HL-60 (cell line): ENCODE measurements at regions not wholly inside any gene's neighbourhood (a gene's known extent, or its start where the extent isn't known, plus 50 kb on each side); places are given as distances from the start of the nearest gene placed in this dataset.

ENCODE experiments used
- DNase-seq, 2 experiments: peaks; one replicate each; pipeline ENCODE4 v3.0.0-alpha.2; 2010 to 2020; ENCODE audit warnings: low read depth in 1 of 2, low spot score in 1 of 2
- H3K27ac ChIP-seq: fragments of 250-450 bp; sonication (Bioruptor Pico); replicated peaks from 2 replicates; pipeline ENCODE4 v1.5.1; 2020; ENCODE audit warnings: mild to moderate bottlenecking, moderate library complexity
- H3K27me3 ChIP-seq: fragments of 250-450 bp; sonication (Bioruptor Pico); 2 replicates; pipeline ENCODE4 v1.5.1; 2021; ENCODE audit warnings: mild to moderate bottlenecking, moderate library complexity; ENCODE audit not compliant: insufficient read depth, poor library complexity, severe bottlenecking
- H3K4me3 ChIP-seq: replicated peaks from 2 replicates; pipeline ENCODE4 v1.5.1; 2011; ENCODE audit warnings: mild to moderate bottlenecking, control low read depth, low read length; ENCODE audit not compliant: insufficient read depth
- GABPA ChIP-seq: IDR thresholded peaks from 2 replicates; pipeline ENCODE4 v1.6.1; 2012; ENCODE audit warnings: low read depth
- POLR2AphosphoS5 ChIP-seq: IDR thresholded peaks from 2 replicates; pipeline ENCODE4 v1.6.1; 2012; ENCODE audit warnings: low read depth
- SPI1 ChIP-seq: IDR thresholded peaks from 2 replicates; pipeline ENCODE4 v1.6.1; 2012; ENCODE audit warnings: low read depth, mild to moderate bottlenecking, borderline replicate concordance
- TF ChIP-seq, protein P1 (sequence below): IDR thresholded peaks from one replicate; pipeline ENCODE4 v1.5.1; 2011; ENCODE audit warnings: low read length, control low read depth, inconsistent platforms; ENCODE audit not compliant: insufficient read depth
- TF ChIP-seq, protein P2 (sequence below): IDR thresholded peaks from 2 replicates; pipeline ENCODE4 v1.6.1; 2012; ENCODE audit warnings: low read depth; ENCODE audit not compliant: insufficient replicate concordance

DNA sequence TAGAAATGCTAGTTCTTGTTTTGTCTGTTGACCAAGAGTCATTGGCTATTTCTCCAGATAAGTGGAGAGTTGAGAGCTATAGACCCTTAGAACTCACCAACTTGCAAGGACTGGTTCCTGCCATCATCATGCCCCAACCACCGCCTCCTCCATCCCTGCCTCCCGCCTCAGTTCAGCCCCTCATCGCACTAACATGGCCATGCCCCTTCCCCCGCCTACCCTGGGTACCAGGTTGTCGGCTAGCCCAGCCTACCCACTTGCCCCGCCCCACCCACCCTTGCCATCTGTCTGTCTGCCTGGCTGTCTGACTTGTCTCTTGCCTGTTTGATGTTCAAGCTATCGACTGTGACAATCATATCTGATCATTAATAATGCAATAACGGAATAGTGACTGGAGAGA is 154.1 kb downstream of the TRIM29 start:
- DNase-seq: no peak
- no peak overlapping the region for H3K27ac ChIP-seq
- H3K4me3 ChIP-seq: no peak overlapping the region
- peaks cover 8% of the 10 kb centered on the region for H3K27me3 ChIP-seq
- TF ChIP-seq GABPA (no peak), POLR2AphosphoS5 (no peak), SPI1 (no peak)
- TF ChIP-seq, protein P1, sequence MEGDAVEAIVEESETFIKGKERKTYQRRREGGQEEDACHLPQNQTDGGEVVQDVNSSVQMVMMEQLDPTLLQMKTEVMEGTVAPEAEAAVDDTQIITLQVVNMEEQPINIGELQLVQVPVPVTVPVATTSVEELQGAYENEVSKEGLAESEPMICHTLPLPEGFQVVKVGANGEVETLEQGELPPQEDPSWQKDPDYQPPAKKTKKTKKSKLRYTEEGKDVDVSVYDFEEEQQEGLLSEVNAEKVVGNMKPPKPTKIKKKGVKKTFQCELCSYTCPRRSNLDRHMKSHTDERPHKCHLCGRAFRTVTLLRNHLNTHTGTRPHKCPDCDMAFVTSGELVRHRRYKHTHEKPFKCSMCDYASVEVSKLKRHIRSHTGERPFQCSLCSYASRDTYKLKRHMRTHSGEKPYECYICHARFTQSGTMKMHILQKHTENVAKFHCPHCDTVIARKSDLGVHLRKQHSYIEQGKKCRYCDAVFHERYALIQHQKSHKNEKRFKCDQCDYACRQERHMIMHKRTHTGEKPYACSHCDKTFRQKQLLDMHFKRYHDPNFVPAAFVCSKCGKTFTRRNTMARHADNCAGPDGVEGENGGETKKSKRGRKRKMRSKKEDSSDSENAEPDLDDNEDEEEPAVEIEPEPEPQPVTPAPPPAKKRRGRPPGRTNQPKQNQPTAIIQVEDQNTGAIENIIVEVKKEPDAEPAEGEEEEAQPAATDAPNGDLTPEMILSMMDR: no peak
- TF ChIP-seq, protein P2, sequence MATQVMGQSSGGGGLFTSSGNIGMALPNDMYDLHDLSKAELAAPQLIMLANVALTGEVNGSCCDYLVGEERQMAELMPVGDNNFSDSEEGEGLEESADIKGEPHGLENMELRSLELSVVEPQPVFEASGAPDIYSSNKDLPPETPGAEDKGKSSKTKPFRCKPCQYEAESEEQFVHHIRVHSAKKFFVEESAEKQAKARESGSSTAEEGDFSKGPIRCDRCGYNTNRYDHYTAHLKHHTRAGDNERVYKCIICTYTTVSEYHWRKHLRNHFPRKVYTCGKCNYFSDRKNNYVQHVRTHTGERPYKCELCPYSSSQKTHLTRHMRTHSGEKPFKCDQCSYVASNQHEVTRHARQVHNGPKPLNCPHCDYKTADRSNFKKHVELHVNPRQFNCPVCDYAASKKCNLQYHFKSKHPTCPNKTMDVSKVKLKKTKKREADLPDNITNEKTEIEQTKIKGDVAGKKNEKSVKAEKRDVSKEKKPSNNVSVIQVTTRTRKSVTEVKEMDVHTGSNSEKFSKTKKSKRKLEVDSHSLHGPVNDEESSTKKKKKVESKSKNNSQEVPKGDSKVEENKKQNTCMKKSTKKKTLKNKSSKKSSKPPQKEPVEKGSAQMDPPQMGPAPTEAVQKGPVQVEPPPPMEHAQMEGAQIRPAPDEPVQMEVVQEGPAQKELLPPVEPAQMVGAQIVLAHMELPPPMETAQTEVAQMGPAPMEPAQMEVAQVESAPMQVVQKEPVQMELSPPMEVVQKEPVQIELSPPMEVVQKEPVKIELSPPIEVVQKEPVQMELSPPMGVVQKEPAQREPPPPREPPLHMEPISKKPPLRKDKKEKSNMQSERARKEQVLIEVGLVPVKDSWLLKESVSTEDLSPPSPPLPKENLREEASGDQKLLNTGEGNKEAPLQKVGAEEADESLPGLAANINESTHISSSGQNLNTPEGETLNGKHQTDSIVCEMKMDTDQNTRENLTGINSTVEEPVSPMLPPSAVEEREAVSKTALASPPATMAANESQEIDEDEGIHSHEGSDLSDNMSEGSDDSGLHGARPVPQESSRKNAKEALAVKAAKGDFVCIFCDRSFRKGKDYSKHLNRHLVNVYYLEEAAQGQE: no peak

DNA sequence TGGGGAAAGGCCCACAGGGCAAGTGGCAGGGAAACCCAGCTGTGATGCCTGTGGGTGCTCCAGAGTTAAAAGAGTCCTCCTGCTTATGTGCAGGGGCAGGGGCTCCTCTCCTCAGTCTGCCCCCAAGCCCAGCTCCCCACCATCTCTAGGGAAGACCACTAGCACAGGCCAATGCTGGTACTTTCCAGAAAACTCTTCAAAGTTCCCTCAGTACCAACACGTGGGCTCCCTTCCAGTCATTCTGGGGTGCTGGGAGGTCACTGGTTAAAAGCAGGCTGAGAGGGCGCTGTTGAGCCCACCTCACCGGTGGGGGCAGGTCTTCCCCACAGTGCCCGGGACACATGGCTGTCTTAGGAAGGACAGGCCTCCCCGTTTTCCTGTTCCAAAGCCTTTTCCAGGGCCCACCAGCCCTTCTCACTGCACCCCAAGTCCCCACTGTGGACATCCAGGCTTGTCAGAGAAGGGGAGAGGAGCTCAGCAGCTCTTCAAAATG is 154.6 kb downstream of the TRIM29 start:
- Histone ChIP-seq H3K27me3 (peaks cover 8% of the 10 kb centered on the region), H3K4me3 (no peak overlapping the region), H3K27ac (no peak overlapping the region)
- TF ChIP-seq POLR2AphosphoS5 (no peak), SPI1 (no peak), GABPA (no peak)
- TF ChIP-seq, protein P2: no peak
- TF ChIP-seq, protein P1: no peak
- DNase-seq: no peak

DNA sequence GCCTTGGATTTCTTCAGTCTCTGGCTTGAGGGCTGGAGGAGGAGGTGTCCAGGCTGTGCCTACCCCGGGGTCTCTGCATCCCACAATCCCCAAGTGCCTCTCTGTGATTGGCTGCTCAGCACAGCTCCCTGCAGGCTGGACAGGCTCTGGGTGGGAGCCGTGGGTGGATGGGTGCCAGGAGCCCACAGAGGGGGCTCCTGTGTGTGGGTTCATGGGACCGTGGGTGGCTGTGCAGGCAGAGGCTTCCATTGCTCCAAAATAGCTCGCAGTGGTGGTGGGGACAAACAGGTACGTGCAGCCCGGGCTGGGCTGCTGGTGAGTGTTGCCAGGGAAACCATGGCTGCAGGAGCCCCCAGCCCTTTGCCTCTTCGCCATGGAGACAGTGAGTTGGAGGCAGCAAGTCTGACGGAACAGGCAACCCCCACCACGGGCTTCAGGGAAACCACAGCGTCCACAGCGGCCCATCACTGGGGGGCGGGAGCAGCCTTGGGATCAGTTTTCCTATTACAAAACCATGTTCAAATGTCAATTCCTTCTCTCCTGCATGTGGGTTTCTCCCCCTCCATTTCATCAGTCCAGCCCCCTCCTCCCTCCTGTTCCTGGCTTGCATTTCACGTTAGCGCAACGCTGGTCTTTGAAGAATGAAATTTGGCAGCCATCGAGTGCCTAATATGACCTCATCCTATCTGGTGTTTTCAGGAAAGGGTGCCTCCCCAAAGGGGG is 155.2 kb downstream of the TRIM29 start:
- Histone ChIP-seq H3K27ac (no peak overlapping the region), H3K4me3 (no peak overlapping the region), H3K27me3 (peaks cover 8% of the 10 kb centered on the region)
- TF ChIP-seq, protein P2: no peak
- TF ChIP-seq POLR2AphosphoS5 (no peak), SPI1 (no peak), GABPA (no peak)
- TF ChIP-seq, protein P1: no peak
- no peak for DNase-seq
